ENCODE measurements at regions not wholly inside any gene's neighbourhood (a gene's known extent, or its start where the extent isn't known, plus 50 kb on each side); places are given as distances from the start of the nearest gene placed in this dataset.
A peak's percentile ranks its signal among the peaks of the same experiment; 100 is the strongest.

DNA sequence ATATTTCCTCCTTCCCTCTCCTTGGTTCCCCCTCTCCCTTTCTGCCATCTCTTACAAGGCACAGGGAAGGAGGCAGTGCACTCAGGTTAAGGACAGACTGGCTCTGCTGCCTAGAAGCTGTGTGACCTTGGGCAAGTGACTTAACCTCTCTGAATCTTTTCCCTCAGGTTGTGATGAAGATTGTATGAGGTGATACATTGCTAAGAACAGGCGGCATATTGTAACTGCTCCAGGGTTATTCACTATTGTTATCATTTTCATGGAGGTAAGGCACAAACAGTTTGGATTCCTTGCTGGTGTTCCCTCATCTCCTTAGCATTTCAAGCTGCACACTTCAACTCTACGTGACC, 126.6 kb upstream of the CXCR4 start:
- Mint-ChIP-seq H3K4me1 (ENCODE audit: low read depth) (peaks cover 83% of the 10 kb centered on the region), H3K27me3 (peaks cover 1% of the 10 kb centered on the region), H3K4me3 (no peak overlapping the region), H3K36me3 (ENCODE audit: low read depth) (no peaks in the 10 kb centered on the region), H3K27ac (peak overlapping the region; percentile 79), H3K9me3 (no peaks in the 10 kb centered on the region)
- intact Hi-C loops (cut with micrococcal nuclease) = no loop called here

DNA sequence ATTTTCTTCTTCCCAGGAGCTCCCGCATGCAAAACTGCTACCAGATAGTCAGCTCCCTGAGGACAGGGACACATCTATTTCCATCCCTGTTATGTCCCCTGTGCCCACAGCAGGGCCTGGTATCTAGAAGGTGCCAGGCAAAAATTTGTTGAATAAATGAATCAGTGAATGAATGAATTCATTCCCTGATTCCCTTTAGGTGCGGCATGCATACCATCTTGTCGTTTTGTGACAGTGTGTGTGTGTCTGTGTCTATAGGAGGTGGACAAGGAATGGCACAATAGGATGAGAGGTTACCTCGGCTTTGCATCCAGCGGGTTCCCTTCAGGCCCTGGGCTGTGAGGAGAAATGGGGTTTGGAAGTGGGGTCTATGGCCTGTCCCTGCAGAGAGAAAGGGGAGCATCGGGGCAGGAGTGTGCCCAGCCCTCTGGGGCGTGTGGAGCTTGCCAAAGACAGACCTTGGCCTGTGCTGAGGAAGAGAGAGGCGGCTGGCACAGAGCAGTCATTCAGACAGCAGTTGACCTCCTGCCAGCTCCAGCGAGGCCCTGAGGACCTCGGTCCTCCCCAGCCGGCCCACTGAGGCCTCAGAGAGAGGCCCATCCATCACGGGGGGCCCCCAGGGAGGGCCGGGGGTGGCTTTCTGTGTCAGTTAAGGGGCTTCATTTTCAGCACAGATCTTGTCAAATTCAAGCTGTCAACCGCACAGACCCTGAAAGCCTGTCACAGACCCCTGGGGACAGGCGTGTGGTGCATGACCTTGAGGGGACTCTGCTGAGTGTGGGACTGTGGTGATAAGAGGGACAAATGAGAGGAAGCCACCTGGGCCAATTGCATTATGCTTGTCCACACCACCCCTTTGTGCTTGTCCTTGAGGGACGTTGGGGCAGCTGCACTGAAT, 125.9 kb upstream of the CXCR4 start:
- peak overlapping the region; percentile 79 for H3K27ac Mint-ChIP-seq
- no peaks in the 10 kb centered on the region for H3K36me3 Mint-ChIP-seq (ENCODE audit: low read depth)
- H3K9me3 Mint-ChIP-seq = no peaks in the 10 kb centered on the region
- H3K4me3 Mint-ChIP-seq = no peak overlapping the region
- intact Hi-C loops (cut with micrococcal nuclease) = no loop called here
- H3K4me1 Mint-ChIP-seq (ENCODE audit: low read depth) = peaks cover 84% of the 10 kb centered on the region
- no peaks in the 10 kb centered on the region for H3K27me3 Mint-ChIP-seq

DNA sequence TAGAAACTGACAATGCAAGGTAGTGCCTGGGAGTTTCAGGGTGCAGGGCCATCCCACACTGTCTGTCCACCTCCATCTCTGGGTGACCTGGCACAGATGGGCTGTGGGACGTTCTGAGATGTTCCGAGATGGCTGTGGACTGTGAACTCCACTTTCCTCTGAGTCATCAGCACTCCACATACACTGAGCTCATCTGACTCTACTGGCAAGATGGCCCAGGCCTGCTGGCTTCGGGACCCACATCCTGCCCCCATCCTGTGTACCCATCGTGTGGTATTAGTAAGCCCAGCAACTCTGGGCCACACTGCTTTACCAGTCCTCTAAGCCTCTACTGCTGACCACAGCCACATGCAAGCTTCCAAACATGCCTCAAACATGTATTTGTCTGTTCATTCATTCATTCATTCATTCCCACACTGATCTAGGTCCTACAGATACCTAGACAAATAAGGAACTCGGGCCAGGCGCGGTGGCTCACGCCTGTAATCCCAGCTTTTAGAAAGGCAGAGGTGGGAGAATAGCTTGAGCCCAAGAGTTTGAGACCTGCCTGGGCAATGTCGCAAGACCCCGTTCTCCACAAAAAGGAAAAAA, 124.8 kb upstream of the CXCR4 start:
- Mint-ChIP-seq H3K9me3 (no peaks in the 10 kb centered on the region), H3K27ac (peak overlapping the region; percentile 79), H3K4me3 (no peak overlapping the region), H3K4me1 (ENCODE audit: low read depth) (peaks cover 86% of the 10 kb centered on the region), H3K27me3 (no peaks in the 10 kb centered on the region), H3K36me3 (ENCODE audit: low read depth) (no peaks in the 10 kb centered on the region)
- intact Hi-C loops (cut with micrococcal nuclease) = no loop called here

DNA sequence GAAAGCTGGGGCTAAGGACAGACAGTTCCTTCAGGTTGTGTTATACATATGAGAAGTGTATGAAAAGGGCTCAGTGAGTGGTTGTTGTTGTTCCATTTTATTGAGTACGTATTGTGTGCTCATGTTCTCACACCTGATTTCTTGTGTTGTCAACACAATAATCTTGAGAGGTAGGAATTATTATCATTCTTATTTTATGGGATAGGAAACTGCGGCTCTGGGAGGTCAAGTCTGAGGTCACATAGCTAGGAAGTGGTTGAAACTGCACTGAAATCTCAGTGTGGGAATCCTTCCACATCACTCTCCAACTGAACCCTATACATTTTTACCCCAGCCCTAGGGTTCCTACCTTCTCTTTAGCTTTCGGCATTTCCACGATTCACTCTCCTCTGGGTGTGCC, 124.2 kb upstream of the CXCR4 start:
- intact Hi-C loops (cut with micrococcal nuclease) = no loop called here
- Mint-ChIP-seq H3K4me1 (ENCODE audit: low read depth) (peaks cover 81% of the 10 kb centered on the region), H3K4me3 (no peak overlapping the region)

DNA sequence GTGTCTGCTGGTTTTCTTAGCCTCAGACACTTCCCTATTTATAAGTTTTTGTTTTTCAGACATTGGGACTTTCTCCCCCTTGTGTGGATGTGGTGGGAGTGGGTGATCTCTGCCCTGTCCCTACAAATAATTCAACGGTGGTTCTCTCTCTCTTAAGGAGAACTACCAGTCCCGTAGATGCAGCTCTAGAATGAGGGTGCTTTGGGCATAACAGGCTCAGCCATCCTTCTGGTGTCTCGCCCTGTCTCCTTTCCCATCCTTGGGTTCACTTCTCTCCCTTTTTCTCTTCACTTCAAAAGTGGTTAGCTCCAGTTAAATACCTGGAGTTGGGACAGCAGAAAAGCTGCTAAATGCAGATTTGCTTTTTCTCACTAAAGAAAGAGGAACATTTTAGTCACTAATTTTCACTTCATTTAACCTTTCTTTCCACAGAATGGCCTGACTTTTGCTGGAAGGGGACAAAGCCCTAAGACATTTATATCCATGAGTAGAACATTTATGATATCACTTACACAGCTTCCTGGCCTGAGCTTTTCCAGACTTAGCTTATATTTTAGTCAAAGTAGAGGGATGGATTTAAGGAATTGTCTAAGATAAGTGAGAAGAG, 121.2 kb upstream of the CXCR4 start:
- H3K4me1 Mint-ChIP-seq (ENCODE audit: low read depth) = peaks cover 72% of the 10 kb centered on the region
- H3K27ac Mint-ChIP-seq = peak overlapping the region; percentile 90
- H3K36me3 Mint-ChIP-seq (ENCODE audit: low read depth) = no peaks in the 10 kb centered on the region
- H3K4me3 Mint-ChIP-seq = peak overlapping the region; percentile 23
- no peaks in the 10 kb centered on the region for H3K9me3 Mint-ChIP-seq
- no peaks in the 10 kb centered on the region for H3K27me3 Mint-ChIP-seq
- intact Hi-C loops (cut with micrococcal nuclease) = loop anchor here (1.0 to 10.0 kb wide), 3 partner anchors 14 to 136 kb away; no protein-coding TSS in a partner anchor

More for the DNA sequence above, 124.2 kb upstream of the CXCR4 start:
- Mint-ChIP-seq H3K27ac (peak overlapping the region; percentile 79), H3K36me3 (ENCODE audit: low read depth) (no peaks in the 10 kb centered on the region), H3K9me3 (no peaks in the 10 kb centered on the region), H3K27me3 (no peaks in the 10 kb centered on the region)

DNA sequence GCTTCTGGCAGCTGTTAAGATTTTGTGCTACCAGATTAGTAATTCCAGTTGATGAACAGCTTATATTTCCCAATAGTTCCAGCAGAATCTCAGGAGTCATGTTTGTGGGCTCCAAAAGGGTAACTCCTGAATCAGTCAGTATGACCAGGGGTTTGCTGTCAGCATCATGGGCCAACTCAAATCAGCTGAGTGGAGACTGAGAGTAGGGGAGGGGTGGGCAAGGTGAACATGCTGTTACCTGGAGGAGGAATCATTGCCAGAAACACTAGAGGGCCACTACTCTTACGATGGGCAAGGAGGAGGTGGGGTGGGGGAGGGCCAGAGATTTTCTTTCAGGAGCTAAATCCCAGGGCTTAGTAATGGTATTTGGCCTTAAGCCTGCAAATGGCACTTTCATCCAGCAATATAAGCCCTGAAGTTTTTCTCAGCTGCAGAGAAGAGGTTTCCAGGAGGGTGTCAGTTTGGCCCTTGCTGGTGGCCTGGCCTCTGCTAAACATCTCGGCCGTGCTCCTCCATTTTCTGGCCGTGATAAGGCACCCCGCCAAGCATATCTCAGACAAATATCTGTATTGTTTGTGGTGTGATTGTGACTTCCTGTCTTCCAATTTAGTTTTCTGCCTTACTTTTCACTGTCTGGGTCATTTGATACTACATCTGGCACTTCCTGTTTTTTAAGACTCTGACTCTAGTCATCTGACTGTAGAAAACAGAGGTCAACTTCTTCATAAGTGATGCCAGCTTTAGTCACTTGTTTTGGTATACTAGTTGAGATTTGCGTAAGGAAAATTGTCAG, 120.5 kb upstream of the CXCR4 start:
- intact Hi-C loops (cut with micrococcal nuclease) = loop anchor here (1.0 to 10.0 kb wide), 3 partner anchors 15 to 136 kb away; no protein-coding TSS in a partner anchor
- no peaks in the 10 kb centered on the region for H3K36me3 Mint-ChIP-seq (ENCODE audit: low read depth)
- H3K4me1 Mint-ChIP-seq (ENCODE audit: low read depth) = peaks cover 70% of the 10 kb centered on the region
- H3K27ac Mint-ChIP-seq = peak overlapping the region; percentile 90
- no peaks in the 10 kb centered on the region for H3K9me3 Mint-ChIP-seq
- no peaks in the 10 kb centered on the region for H3K27me3 Mint-ChIP-seq
- H3K4me3 Mint-ChIP-seq = peak overlapping the region; percentile 13

DNA sequence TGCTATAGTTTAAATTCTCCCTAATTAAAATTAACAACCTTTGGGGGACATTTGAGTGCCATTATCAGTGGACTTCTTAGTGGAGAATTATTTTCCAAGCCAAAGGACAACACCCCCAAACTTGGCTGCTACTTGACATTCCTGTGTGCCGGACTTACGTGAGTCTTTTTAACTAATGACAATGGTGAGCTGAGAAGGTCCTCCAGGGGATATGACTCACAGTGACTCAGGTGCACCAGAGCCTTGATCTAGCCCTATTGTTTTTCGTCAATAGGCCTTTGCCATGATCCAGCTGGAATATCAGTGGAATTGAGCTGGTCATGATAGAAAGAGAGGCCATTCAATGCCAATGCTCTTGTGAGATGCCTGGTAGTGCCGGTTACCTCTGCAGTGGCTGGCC, 118.1 kb upstream of the CXCR4 start:
- H3K27ac Mint-ChIP-seq = no peak overlapping the region
- H3K9me3 Mint-ChIP-seq = no peaks in the 10 kb centered on the region
- no peak overlapping the region for H3K4me3 Mint-ChIP-seq
- H3K4me1 Mint-ChIP-seq (ENCODE audit: low read depth) = peaks cover 65% of the 10 kb centered on the region
- no peaks in the 10 kb centered on the region for H3K27me3 Mint-ChIP-seq
- intact Hi-C loops (cut with micrococcal nuclease) = loop anchor here (5.0 to 10.0 kb wide), 2 partner anchors 91 to 139 kb away; no protein-coding TSS in a partner anchor
- H3K36me3 Mint-ChIP-seq (ENCODE audit: low read depth) = no peaks in the 10 kb centered on the region

DNA sequence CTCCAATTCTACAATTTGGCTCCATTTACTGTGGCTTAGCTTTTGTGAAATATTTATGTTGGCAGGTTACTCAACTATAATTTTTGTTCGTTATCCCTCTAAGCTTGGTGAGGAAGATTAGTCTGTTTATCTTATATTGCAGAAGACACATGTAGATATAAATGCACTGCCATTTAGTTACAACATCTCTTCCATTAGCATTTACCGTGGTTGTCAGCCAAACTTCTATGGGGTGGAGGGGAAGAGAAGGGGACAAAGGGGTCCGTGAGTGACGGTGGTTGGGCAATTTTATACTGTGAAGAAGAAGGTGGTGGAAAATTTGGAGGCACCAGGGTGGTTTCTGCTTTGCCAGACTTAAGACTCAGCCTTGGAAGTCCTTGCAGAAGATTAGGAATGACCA, 117.6 kb upstream of the CXCR4 start:
- no peaks in the 10 kb centered on the region for H3K27me3 Mint-ChIP-seq
- intact Hi-C loops (cut with micrococcal nuclease) = loop anchor here (5.0 to 10.0 kb wide), 2 partner anchors 92 to 139 kb away; no protein-coding TSS in a partner anchor
- no peaks in the 10 kb centered on the region for H3K36me3 Mint-ChIP-seq (ENCODE audit: low read depth)
- H3K4me1 Mint-ChIP-seq (ENCODE audit: low read depth) = peaks cover 63% of the 10 kb centered on the region
- no peak overlapping the region for H3K4me3 Mint-ChIP-seq
- no peak overlapping the region for H3K27ac Mint-ChIP-seq
- H3K9me3 Mint-ChIP-seq = no peaks in the 10 kb centered on the region

DNA sequence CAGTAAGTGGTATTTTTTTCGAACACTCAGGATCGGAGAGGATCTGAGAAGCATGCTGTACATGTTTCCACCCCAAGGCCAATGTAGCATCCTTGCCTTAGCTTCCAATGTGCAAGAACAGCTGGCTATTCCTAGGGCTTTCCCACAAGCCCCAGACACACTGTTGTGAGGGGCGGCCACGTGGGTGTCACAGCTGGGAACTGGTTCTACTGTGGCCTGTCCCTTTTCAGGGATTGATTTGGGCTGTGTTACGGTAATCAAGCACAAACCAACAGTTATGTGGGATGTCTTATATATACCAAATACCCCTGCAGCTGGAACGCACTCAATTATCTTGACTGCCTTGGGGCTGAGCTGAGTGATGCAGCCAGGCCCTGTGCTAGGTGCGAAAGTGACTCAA, 116.3 kb upstream of the CXCR4 start:
- no peak overlapping the region for H3K27ac Mint-ChIP-seq
- intact Hi-C loops (cut with micrococcal nuclease) = loop anchor here (10.0 kb wide), 1 partner anchor 141 kb away; no protein-coding TSS in a partner anchor
- no peak overlapping the region for H3K4me3 Mint-ChIP-seq

DNA sequence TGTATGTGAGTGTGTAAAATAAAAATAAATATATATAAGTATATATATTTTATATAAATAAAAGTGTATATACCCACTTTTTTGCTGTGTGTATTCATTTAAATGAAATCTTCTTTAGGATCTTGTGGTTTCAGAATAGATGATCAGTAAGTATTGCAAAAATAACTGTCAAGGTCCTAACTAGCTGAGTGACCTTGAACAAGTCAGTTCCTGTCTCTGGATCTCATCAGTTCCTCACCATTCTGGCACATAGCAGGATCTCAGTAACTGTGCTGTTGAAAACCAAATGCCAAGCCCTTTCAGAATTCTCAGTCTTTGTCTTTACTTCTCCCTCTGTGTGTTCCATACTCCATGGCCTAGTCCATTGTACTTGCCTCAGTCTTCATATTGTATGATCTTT, 115.3 kb upstream of the CXCR4 start:
- Mint-ChIP-seq H3K27ac (no peak overlapping the region), H3K9me3 (no peaks in the 10 kb centered on the region), H3K4me3 (no peak overlapping the region), H3K36me3 (ENCODE audit: low read depth) (no peaks in the 10 kb centered on the region), H3K27me3 (no peaks in the 10 kb centered on the region), H3K4me1 (ENCODE audit: low read depth) (peaks cover 41% of the 10 kb centered on the region)
- intact Hi-C loops (cut with micrococcal nuclease) = loop anchor here (10.0 kb wide), 1 partner anchor 142 kb away; no protein-coding TSS in a partner anchor

More for the DNA sequence above, 116.3 kb upstream of the CXCR4 start:
- no peaks in the 10 kb centered on the region for H3K9me3 Mint-ChIP-seq
- peaks cover 51% of the 10 kb centered on the region for H3K4me1 Mint-ChIP-seq (ENCODE audit: low read depth)
- H3K36me3 Mint-ChIP-seq (ENCODE audit: low read depth) = no peaks in the 10 kb centered on the region
- no peaks in the 10 kb centered on the region for H3K27me3 Mint-ChIP-seq

DNA sequence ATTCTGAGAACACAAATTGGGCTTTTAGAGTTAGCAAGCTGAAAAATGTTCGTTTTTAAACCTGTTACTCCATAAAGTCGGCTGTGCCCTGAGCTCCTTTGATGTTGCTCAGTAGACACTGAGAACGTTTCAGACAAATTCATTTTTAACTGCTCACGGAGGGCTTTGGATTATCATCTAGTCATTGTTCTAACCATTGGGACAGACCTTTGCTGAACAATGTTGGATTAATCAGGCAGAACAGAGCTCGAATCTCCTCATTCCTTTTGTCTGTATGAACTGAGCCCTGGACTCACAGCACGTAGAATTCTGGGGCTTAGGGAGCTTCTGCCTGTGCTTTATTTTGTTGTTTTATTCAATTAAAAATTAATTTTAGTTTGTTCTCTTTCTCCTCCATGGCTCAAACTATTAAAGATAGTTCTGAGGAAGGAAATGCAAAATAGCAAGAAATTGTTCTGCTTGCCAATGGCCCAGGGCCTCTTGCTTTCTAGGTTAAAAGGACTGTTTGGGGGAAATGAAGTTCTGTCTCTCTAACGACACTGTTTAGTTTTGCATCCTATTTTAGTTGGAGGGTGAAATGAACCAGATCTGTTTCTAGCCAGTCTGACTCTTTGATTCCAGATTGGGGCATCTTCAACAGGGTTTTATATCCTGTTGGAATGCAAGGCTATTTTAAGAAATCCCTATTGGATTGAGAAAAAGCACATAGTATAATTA, 114.7 kb upstream of the CXCR4 start:
- Mint-ChIP-seq H3K4me1 (ENCODE audit: low read depth) (peaks cover 38% of the 10 kb centered on the region), H3K36me3 (ENCODE audit: low read depth) (no peaks in the 10 kb centered on the region), H3K27ac (no peak overlapping the region), H3K27me3 (no peaks in the 10 kb centered on the region), H3K9me3 (no peaks in the 10 kb centered on the region), H3K4me3 (no peak overlapping the region)
- intact Hi-C loops (cut with micrococcal nuclease) = loop anchor here (10.0 kb wide), 1 partner anchor 142 kb away; no protein-coding TSS in a partner anchor

DNA sequence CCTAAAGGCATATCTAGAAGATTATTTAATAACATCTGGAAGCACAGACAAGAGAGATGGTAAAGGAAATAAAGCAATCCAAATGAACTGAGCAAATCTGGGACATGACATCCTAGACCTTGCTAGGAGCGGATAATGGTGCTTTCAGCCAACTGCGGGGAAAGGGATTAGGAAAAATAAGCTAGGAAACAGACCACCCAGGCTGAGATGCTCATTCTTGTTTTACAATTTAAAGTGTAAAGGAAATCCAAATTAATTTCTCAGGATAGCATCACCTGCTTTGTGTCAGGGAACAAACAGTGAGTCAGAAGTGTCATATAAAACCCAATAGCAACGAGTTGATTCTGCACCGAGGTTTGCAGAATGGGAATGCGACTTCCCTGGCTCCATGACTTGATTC, 112.5 kb upstream of the CXCR4 start:
- Mint-ChIP-seq H3K27ac (no peak overlapping the region), H3K36me3 (ENCODE audit: low read depth) (no peaks in the 10 kb centered on the region), H3K9me3 (no peaks in the 10 kb centered on the region), H3K4me3 (no peak overlapping the region), H3K4me1 (ENCODE audit: low read depth) (peaks cover 38% of the 10 kb centered on the region), H3K27me3 (no peaks in the 10 kb centered on the region)
- intact Hi-C loops (cut with micrococcal nuclease) = loop anchor here (10.0 kb wide), 1 partner anchor 144 kb away; no protein-coding TSS in a partner anchor

DNA sequence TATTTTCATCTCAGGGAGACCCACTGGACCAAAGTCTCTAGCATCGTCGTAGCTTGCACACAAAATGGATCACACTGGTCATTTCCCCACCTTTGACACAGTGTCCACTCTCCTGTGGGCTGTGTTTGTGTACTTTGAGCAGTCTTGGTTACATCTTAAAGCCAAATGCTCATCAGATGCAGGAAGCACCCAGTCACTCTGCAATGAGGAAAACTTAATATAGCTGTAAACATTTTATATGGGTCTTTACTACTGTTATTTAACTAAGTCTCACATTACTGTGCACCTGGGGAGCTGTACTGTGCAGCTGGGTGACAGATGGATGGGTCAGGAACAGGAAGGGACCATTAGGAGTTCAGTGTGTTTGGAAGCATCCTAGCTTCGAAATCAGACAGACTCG, 109.0 kb upstream of the CXCR4 start:
- intact Hi-C loops (cut with micrococcal nuclease) = no loop called here
- no peaks in the 10 kb centered on the region for H3K27me3 Mint-ChIP-seq
- no peaks in the 10 kb centered on the region for H3K9me3 Mint-ChIP-seq
- H3K27ac Mint-ChIP-seq = no peak overlapping the region
- no peaks in the 10 kb centered on the region for H3K36me3 Mint-ChIP-seq (ENCODE audit: low read depth)
- peaks cover 24% of the 10 kb centered on the region for H3K4me1 Mint-ChIP-seq (ENCODE audit: low read depth)
- no peak overlapping the region for H3K4me3 Mint-ChIP-seq
